IMR-90 (cell line): ENCODE measurements at regions not wholly inside any gene's neighbourhood (a gene's known extent, or its start where the extent isn't known, plus 50 kb on each side); places are given as distances from the start of the nearest gene placed in this dataset.

Experiments used
- ATAC-seq: fragments of 200-7000 bp; cut with Tn5 transposase; 2 replicates; pipeline ENCODE4 v1.9.1; 2020; ENCODE audit warnings: low read depth, mild to moderate bottlenecking, moderate library complexity
- BruUV-seq: library from RNA; stranded (reverse); fragments of 400-500 nt; replicated peaks from 2 replicates; lab custom pipeline; 2021; lab: Mats Ljungman, UMichigan
- CTCF ChIA-PET: fragments of 300-600 bp; formaldehyde crosslinking; extraction: SDS; loops from one replicate; lab custom pipeline; 2021; ENCODE audit warnings: antibody characterized with exemption; lab: Yijun Ruan, JAX
- POLR2A ChIA-PET: fragments of 300-600 bp; sonication (Branson Sonifier 250); formaldehyde crosslinking; loops from one replicate; lab custom pipeline; 2022; ENCODE audit warnings: antibody characterized with exemption; ENCODE audit not compliant: unreplicated experiment; lab: Charles Lee
- DNase-seq: peaks from one replicate; pipeline ENCODE4 v3.0.0; 2013
- H2AFZ ChIP-seq: replicated peaks from 2 replicates; pipeline ENCODE3; 2013; ENCODE audit warnings: low read length, mild to moderate bottlenecking; ENCODE audit not compliant: poor library complexity
- H2AK5ac ChIP-seq: 2 replicates; pipeline ENCODE4 v1.6.1; 2013; ENCODE audit warnings: low read depth, low read length, inconsistent platforms
- H2AK9ac ChIP-seq: replicated peaks from 2 replicates; pipeline ENCODE3; 2013; ENCODE audit warnings: mild to moderate bottlenecking, low read depth, low read length, moderate library complexity; ENCODE audit not compliant: poor library complexity
- H2BK120ac ChIP-seq: 2 replicates; pipeline ENCODE4 v1.6.1; 2013; ENCODE audit warnings: low read depth, low read length, inconsistent platforms
- H2BK15ac ChIP-seq: 3 replicates; pipeline ENCODE4 v1.6.1; 2013; ENCODE audit warnings: low read depth, low read length, inconsistent platforms
- H2BK20ac ChIP-seq: 2 replicates; pipeline ENCODE4 v1.6.1; 2013; ENCODE audit warnings: low read depth, mild to moderate bottlenecking, inconsistent platforms, low read length, moderate library complexity
- H2BK5ac ChIP-seq: 2 replicates; pipeline ENCODE4 v1.6.1; 2013; ENCODE audit warnings: mild to moderate bottlenecking, low read depth, low read length, inconsistent platforms; ENCODE audit not compliant: poor library complexity, severe bottlenecking
- H3K14ac ChIP-seq: replicated peaks from 2 replicates; pipeline ENCODE4 v1.6.1; 2013; ENCODE audit warnings: low read depth, low read length, inconsistent platforms
- H3K18ac ChIP-seq: 2 replicates; pipeline ENCODE4 v1.6.1; 2013; ENCODE audit warnings: low read depth, low read length, control low read depth
- H3K23ac ChIP-seq: 2 replicates; pipeline ENCODE4 v1.6.1; 2013; ENCODE audit warnings: low read depth, low read length, inconsistent platforms
- H3K27ac ChIP-seq: 2 replicates; pipeline ENCODE4 v1.5.1; 2013; ENCODE audit warnings: mild to moderate bottlenecking, control low read depth, low read length; ENCODE audit not compliant: insufficient read depth
- H3K27me3 ChIP-seq: 2 replicates; pipeline ENCODE4 v1.6.1; 2013; ENCODE audit warnings: low read length; ENCODE audit not compliant: control insufficient read depth, insufficient read depth
- H3K36me3 ChIP-seq: 2 replicates; pipeline ENCODE4 v1.6.1; 2013; ENCODE audit warnings: low read length, mixed read lengths; ENCODE audit not compliant: control insufficient read depth, insufficient read depth
- H3K4ac ChIP-seq: 2 replicates; pipeline ENCODE4 v1.6.1; 2013; ENCODE audit warnings: low read depth, low read length, inconsistent platforms
- H3K4me1 ChIP-seq: 2 replicates; pipeline ENCODE4 v1.6.1; 2013; ENCODE audit warnings: low read length, mixed read lengths; ENCODE audit not compliant: control insufficient read depth, insufficient read depth
- H3K4me2 ChIP-seq: 2 replicates; pipeline ENCODE4 v1.6.1; 2013; ENCODE audit warnings: low read depth, mild to moderate bottlenecking, control low read depth, low read length, moderate library complexity
- H3K4me3 ChIP-seq: 2 replicates; pipeline ENCODE4 v1.5.1; 2013; ENCODE audit warnings: low read depth, mild to moderate bottlenecking, control low read depth, low read length, moderate library complexity; ENCODE audit not compliant: insufficient read depth
- H3K56ac ChIP-seq: 2 replicates; pipeline ENCODE4 v1.6.1; 2013; ENCODE audit warnings: low read length, inconsistent platforms; ENCODE audit not compliant: insufficient read depth; ENCODE audit errors: extremely low read depth
- H3K79me1 ChIP-seq, 2 experiments: 2 replicates each; pipeline ENCODE4 v1.6.1; 2013; ENCODE audit warnings: low read length in 2 of 2, inconsistent platforms in 1 of 2, low read depth in 1 of 2
- H3K9ac ChIP-seq: 2 replicates; pipeline ENCODE4 v1.6.1; 2013; ENCODE audit warnings: low read depth, low read length, control low read depth
- H3K9me1 ChIP-seq: 2 replicates; pipeline ENCODE4 v1.6.1; 2013; ENCODE audit warnings: low read length, inconsistent platforms; ENCODE audit not compliant: insufficient read depth
- H3K9me3 ChIP-seq: 2 replicates; pipeline ENCODE4 v1.6.1; 2013; ENCODE audit warnings: low read length; ENCODE audit not compliant: control insufficient read depth, insufficient read depth
- H4K20me1 ChIP-seq: 2 replicates; pipeline ENCODE4 v1.6.1; 2013; ENCODE audit warnings: low read length, inconsistent platforms; ENCODE audit not compliant: insufficient read depth
- H4K5ac ChIP-seq: 2 replicates; pipeline ENCODE4 v1.6.1; 2013; ENCODE audit warnings: mild to moderate bottlenecking, low read depth, low read length, control low read depth
- H4K8ac ChIP-seq, 2 experiments: 2 replicates each; pipeline ENCODE4 v1.6.1; 2013; ENCODE audit warnings: low read depth in 2 of 2, low read length in 2 of 2, control low read depth in 1 of 2, inconsistent platforms in 1 of 2
- H4K91ac ChIP-seq: 2 replicates; pipeline ENCODE4 v1.6.1; 2013; ENCODE audit warnings: low read depth, low read length, inconsistent platforms; ENCODE audit not compliant: insufficient read depth
- BHLHE40 ChIP-seq: fragments of 150-350 bp; IDR thresholded peaks from 2 replicates; pipeline ENCODE4 v1.6.1; 2016; ENCODE audit warnings: mild to moderate bottlenecking, low read depth, low read length
- CEBPB ChIP-seq: IDR thresholded peaks from 2 replicates; pipeline ENCODE4 v1.6.1; 2012; ENCODE audit warnings: low read depth, low read length, improper control_type of control experiment
- CTCF ChIP-seq: conservative IDR thresholded peaks from 2 replicates; pipeline ENCODE4 v1.5.1; 2012; ENCODE audit warnings: mild to moderate bottlenecking, low read depth, low read length, improper control_type of control experiment
- FOS ChIP-seq: fragments of 150-350 bp; IDR thresholded peaks from 2 replicates; pipeline ENCODE4 v1.6.1; 2016; ENCODE audit warnings: low read depth, low read length
- MXI1 ChIP-seq: IDR thresholded peaks from 2 replicates; pipeline ENCODE4 v1.6.1; 2012; ENCODE audit warnings: low read depth, mild to moderate bottlenecking, low read length, moderate library complexity, borderline replicate concordance
- NFE2L2 ChIP-seq: fragments of 150-350 bp; IDR thresholded peaks from 2 replicates; pipeline ENCODE4 v1.6.1; 2016; ENCODE audit warnings: low read depth, mild to moderate bottlenecking, low read length
- RFX5 ChIP-seq: IDR thresholded peaks from 2 replicates; pipeline ENCODE4 v1.8.0; 2012; ENCODE audit warnings: low read depth, mild to moderate bottlenecking, low read length, moderate library complexity
- SMC3 ChIP-seq: fragments of 150-350 bp; IDR thresholded peaks from 2 replicates; pipeline ENCODE4 v1.6.1; 2016; ENCODE audit warnings: low read depth, mild to moderate bottlenecking, antibody characterized with exemption, low read length, moderate library complexity
- USF2 ChIP-seq: fragments of 150-350 bp; IDR thresholded peaks from 2 replicates; pipeline ENCODE4 v1.6.1; 2017; ENCODE audit warnings: mild to moderate bottlenecking, antibody characterized with exemption, low read length, low read depth
- WGBS, 2 experiments: methylation state at CpG; one replicate each; pipeline versions ENCODE4 v1.1.5 to v1.1.7; 2013; ENCODE audit warnings: missing lambda C conversion rate in 2 of 2; ENCODE audit not compliant: insufficient read length in 1 of 2; ENCODE audit errors: extremely low coverage in 2 of 2; 5-methylcytosine and 5-hydroxymethylcytosine counted together
- dilution Hi-C: fragments of 300-500 bp; cut with HindIII; formaldehyde crosslinking; loops from one replicate; pipeline ENCODE4 v1.14.3; 2018; ENCODE audit warnings: low sequenced_read_pairs; ENCODE audit not compliant: unreplicated experiment
- in situ Hi-C: fragments of 300-500 bp; cut with MboI; formaldehyde crosslinking; loops from 3 replicates; pipeline ENCODE4 v1.14.3; 2019; ENCODE audit warnings: low sequenced_read_pairs, inconsistent platforms, mixed read lengths
- intact Hi-C: fragments of 100-400 bp; cut with micrococcal nuclease; formaldehyde crosslinking; loops from 2 replicates; pipeline ENCODE4 v1.10.0; 2022

GRCh38 chr13:58884353-58885209 lies 1253.0 kb downstream of the PCDH17 start:
- no TSS peak for BruUV-seq
- H2AK5ac ChIP-seq = no peak overlapping the region
- no peak overlapping the region for H3K27ac ChIP-seq
- no peaks in the 10 kb centered on the region for H3K9me3 ChIP-seq
- no peak for TF ChIP-seq NFE2L2
- no peak for TF ChIP-seq CTCF
- TF ChIP-seq CEBPB = no peak
- no peak for TF ChIP-seq SMC3
- no peak for TF ChIP-seq MXI1
- TF ChIP-seq BHLHE40 = no peak
- no peak for TF ChIP-seq USF2
- no peak for TF ChIP-seq RFX5
- no peak for TF ChIP-seq FOS
- H3K14ac ChIP-seq = no peak overlapping the region
- H2BK120ac ChIP-seq = no peak overlapping the region
- no peak overlapping the region for H2AK9ac ChIP-seq
- ATAC-seq (no peak), DNase-seq (no peak)
- H3K4me1 ChIP-seq = no peaks in the 10 kb centered on the region
- WGBS, 2 experiments = no CpG with 5 or more reads among the region's 5 CpGs
- no peaks in the 10 kb centered on the region for H3K79me1 ChIP-seq
- no peak overlapping the region for H3K18ac ChIP-seq
- dilution Hi-C loops = no loop called here
- H2BK5ac ChIP-seq = no peak overlapping the region
- no peak overlapping the region for H4K91ac ChIP-seq
- H3K27me3 ChIP-seq = no peaks in the 10 kb centered on the region
- H3K9ac ChIP-seq = no peak overlapping the region
- no peak overlapping the region for H3K56ac ChIP-seq
- H3K9me1 ChIP-seq = no peaks in the 10 kb centered on the region
- H3K4ac ChIP-seq = no peak overlapping the region
- H3K23ac ChIP-seq = no peak overlapping the region
- H2BK20ac ChIP-seq = no peak overlapping the region
- POLR2A ChIA-PET = no interaction called here
- H2AFZ ChIP-seq = no peak overlapping the region
- CTCF ChIA-PET = interaction anchor here (0.6 kb wide), 1 partner anchor 341 kb away, joined by 3 read pairs; no protein-coding TSS in a partner anchor
- no peaks in the 10 kb centered on the region for H4K20me1 ChIP-seq
- no peak overlapping the region for H3K4me2 ChIP-seq
- H3K4me3 ChIP-seq = no peak overlapping the region
- in situ Hi-C loops = no loop called here
- H4K8ac ChIP-seq = no peak overlapping the region
- H3K36me3 ChIP-seq = no peaks in the 10 kb centered on the region
- H2BK15ac ChIP-seq = no peak overlapping the region
- intact Hi-C loops = no loop called here
- H4K5ac ChIP-seq = no peak overlapping the region
